Vagina (tissue), 2 donors: ENCODE measurements at regions not wholly inside any gene's neighbourhood (a gene's known extent, or its start where the extent isn't known, plus 50 kb on each side); places are given as distances from the start of the nearest gene placed in this dataset.

Experiments used
- POLR2AphosphoS5 ChIP-seq, 2 donors: sonication (generic); formaldehyde crosslinking; IDR thresholded peaks; one replicate each; pipeline ENCODE4 v1.9.0; 2017; ENCODE audit warnings: antibody characterized with exemption in 2 of 2, mild to moderate bottlenecking in 2 of 2, low read depth in 1 of 2; ENCODE audit not compliant: insufficient read depth in 1 of 2
- TF ChIP-seq, protein P1 (sequence below), 3 experiments: fragments of 450-650 bp in 2 of 3; fragments of 200-600 bp in 1 of 3; sonication (generic) in 1 of 3; IDR thresholded peaks; one replicate each; pipeline ENCODE4 v1.5.1; 2017 to 2019; ENCODE audit warnings: antibody characterized with exemption in 3 of 3, mild to moderate bottlenecking in 2 of 3, moderate library complexity in 2 of 3

DNA sequence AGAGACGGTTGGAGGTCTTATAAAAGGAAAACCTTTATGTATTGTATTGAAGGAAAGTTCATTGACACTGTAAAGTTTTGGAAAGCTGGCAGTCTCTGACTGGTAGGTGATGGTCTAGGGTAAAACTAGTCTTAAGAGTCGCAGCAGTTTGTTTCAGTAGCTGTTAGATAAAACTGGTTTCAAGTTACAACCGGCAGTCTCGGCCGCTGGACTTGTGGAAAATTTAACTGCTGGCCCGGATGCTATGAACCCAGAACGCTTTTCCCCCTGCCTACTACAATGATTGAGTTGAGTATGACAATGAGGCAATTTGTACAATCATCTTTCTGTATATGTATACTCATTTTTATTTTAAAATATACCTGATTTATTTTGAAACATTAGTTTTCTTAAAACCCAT, 1426.9 kb downstream of the AACS start:
- TF ChIP-seq POLR2AphosphoS5 (IDR thresholded peaks at IDR 0.05; ENCODE audit: insufficient read depth in 1 of 2, low read depth in 1 of 2), result no peak
- TF ChIP-seq, protein P1, sequence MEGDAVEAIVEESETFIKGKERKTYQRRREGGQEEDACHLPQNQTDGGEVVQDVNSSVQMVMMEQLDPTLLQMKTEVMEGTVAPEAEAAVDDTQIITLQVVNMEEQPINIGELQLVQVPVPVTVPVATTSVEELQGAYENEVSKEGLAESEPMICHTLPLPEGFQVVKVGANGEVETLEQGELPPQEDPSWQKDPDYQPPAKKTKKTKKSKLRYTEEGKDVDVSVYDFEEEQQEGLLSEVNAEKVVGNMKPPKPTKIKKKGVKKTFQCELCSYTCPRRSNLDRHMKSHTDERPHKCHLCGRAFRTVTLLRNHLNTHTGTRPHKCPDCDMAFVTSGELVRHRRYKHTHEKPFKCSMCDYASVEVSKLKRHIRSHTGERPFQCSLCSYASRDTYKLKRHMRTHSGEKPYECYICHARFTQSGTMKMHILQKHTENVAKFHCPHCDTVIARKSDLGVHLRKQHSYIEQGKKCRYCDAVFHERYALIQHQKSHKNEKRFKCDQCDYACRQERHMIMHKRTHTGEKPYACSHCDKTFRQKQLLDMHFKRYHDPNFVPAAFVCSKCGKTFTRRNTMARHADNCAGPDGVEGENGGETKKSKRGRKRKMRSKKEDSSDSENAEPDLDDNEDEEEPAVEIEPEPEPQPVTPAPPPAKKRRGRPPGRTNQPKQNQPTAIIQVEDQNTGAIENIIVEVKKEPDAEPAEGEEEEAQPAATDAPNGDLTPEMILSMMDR (IDR thresholded peaks at IDR 0.05), result no peak
